Endometrial microvascular endothelial cells (primary cell): ENCODE measurements at regions not wholly inside any gene's neighbourhood (a gene's known extent, or its start where the extent isn't known, plus 50 kb on each side); places are given as distances from the start of the nearest gene placed in this dataset.

Experiments used
- in situ Hi-C: cut with HindIII; loops from 2 replicates; pipeline ENCODE4 v1.10.0; 2017; ENCODE audit warnings: low sequenced_read_pairs, low pct_unique_long_range_greater_than_20kb; ENCODE audit errors: inconsistent ontology term

- in situ Hi-C loops: no loop called here
Measured at GRCh38 chr3:64983583-64984359, 296.0 kb upstream of the ADAMTS9 start.

DNA sequence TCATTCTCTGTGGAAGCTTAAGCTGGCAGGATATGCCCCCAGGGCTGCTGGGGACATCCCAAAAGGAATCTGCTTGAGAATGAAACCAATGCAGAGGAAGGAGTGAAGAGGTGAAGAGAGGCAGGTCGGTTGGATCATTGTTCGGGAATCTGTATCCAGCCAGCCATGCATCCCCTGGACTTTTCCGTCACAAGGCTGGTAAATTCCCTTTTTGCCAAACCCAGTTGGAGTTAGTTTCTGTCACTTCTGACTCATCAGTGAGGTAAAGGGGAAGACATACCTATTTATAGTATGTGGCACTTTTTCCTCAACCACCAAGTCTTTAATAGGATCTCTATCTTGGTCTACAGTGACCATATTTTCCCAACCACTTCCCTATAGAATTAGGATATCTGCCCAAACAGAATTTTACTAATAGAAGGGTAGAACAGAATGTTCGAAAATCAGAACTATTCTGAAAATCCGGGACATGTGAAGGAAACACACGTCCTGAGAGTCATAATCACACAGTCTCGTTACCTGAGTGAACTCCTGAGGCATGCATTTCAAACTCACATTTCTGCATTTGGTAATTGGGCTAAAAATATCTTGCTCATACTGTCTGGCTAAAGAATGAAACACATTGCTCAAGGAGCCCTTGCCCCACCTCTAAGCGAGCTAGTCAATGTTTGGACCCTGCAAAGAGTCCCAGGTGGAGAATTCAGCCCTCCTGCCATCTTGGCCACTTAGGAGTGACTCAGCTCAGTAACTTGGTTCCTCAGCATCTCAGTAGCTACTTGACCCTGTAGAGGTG is 289.7 kb upstream of the ADAMTS9 start:
- in situ Hi-C loops: no loop called here

- in situ Hi-C loops: no loop called here
Measured at GRCh38 chr3:64976456-64976855, 288.7 kb upstream of the ADAMTS9 start.

GRCh38 chr3:64975147-64975546 is 287.3 kb upstream of the ADAMTS9 start:
- in situ Hi-C loops: no loop called here

- in situ Hi-C loops: no loop called here
Measured at GRCh38 chr3:64974401-64974800, 286.6 kb upstream of the ADAMTS9 start.

GRCh38 chr3:64972793-64973192 is 285.0 kb upstream of the ADAMTS9 start:
- in situ Hi-C loops: no loop called here

GRCh38 chr3:64971602-64972001 is 283.8 kb upstream of the ADAMTS9 start:
- in situ Hi-C loops: no loop called here

DNA sequence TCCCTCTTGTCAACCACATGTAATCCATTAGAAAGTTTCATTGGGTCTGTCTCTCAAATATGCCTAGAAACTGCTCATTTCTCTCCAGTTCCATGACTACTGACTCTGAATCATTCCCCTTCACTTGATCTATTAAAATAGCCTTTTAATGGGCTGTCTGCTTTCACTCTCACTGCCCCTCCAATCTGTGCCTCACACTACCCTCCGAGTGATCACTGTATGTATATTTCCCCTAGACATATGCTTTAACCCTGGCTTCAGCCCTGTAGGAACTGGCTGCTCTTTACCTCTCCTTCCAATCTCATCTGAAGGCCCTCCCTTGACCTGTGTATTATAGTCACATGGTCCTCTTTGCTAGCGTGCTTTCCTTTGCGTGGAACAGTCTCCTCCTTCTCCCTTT is 282.8 kb upstream of the ADAMTS9 start:
- in situ Hi-C loops: no loop called here

DNA sequence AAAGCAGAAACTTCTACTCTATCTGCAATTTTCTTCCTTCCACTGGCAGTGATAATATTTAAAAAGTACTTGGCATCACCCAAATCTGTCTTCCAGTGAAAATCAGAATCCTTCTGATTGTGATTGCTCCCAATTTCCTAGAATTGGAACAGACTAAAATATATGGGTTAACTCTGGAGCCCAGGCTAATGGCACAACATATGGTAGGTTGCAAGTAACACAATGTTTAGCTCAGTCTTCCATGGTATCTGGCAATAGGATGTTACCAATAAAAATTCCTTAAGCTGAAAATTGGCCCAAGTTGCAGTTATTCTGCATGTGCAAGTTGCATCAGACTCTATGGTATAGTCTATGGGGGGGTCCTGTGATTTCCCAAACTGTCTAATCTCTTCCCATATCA is 273.5 kb upstream of the ADAMTS9 start:
- in situ Hi-C loops: no loop called here

GRCh38 chr3:64958199-64958843 is 270.5 kb upstream of the ADAMTS9 start:
- in situ Hi-C loops: no loop called here

DNA sequence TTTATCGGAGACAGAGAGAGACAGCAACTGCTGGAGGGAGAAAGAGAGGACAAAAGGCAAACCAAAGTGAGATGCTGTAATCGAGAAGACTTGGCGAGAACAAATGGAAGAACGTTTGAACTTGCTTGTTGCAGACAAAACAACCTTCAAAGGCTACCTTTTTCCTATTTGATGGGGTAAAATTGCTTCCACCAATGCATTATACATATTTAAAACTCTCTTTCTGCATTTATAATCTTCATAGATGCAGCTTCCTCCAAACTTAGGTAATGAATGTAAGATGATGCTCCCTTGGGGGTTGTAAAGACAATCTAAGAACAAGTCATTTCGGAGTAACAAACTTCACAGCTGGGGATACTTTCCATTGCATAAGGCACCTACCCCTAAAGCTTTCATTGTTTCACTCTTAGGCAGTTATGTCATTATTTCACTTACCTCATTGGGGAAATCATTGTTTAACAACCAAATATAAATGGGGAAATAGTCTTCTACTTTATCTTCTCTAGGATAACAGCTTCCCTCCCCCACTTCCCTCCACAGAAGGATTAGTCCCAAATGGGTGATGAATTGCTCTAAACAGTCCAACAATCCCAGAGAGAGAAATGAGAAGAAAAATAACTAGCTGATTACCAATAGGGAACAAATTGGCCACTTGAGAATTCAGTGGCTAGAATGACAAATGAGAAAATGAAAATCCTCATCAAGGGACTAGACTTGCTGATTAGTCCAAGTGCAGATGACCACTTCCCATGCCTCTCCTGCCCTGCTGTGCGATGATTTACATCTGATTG is 269.8 kb upstream of the ADAMTS9 start:
- in situ Hi-C loops: no loop called here

- in situ Hi-C loops: no loop called here
Measured at GRCh38 chr3:64956711-64957325, 269.0 kb upstream of the ADAMTS9 start.

GRCh38 chr3:64954995-64955636 is 267.3 kb upstream of the ADAMTS9 start:
- in situ Hi-C loops: no loop called here

DNA sequence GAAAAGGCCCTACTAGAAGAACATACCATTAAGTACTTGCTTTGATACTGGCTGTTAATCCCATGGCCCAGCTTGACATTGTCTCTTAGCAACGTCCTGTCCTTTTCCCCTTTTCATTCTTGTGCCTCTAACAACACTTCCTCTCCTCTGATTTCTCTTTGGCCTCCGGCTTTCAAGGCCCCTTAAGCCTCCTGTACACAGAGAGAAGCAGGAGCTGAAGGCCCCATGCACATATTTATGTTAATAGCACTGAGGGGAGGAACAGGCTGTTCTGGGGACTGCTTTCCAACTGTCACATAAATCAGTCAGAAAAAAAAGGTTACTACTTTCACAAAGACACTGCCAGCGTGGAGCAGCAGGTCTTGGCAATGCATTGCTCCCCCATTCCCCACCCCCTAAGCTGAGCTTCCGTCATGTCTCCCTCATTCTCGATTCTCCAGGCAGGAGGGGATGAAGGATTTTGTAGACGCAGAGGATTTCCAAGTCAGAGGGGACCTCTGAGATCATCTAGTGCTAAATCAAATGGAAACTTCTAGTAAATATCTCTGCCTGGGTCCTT is 257.4 kb upstream of the ADAMTS9 start:
- in situ Hi-C loops: no loop called here

- in situ Hi-C loops: no loop called here
Measured at GRCh38 chr3:64943866-64944265, 256.1 kb upstream of the ADAMTS9 start.

GRCh38 chr3:64940596-64941348 is 253.0 kb upstream of the ADAMTS9 start:
- in situ Hi-C loops: no loop called here

DNA sequence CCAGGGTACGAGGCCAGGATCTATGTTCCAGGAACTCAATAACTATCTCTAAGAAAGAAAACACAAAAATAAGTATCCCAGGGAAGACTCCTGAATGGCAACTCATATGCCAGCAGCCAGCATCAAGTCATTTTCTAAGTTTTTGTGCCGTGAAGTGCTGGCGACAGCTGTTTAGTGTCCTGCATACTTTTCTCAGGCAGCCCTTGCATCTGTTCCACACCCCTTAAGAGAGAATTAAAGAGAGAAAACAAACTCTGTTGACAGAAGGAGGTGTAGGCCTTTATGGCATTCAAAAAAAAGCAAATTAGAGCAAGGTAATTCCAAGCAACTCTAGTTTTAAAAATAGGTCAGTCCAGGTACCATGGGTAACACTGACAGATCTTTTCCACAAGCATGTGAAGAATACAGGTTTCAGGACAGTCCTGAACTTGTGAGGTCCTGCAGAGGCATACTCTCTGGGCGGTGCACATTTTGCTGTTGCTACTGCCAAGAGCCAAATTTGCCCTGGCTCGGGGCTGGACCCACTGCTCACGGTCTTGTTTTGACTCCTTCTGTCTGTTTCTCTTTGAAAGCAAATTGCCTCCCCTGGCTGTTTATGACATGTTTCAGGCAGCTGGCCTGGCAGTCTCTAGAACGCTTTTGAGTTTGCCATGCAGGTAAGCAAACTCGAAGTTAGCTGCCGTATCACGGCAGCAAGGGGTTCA is 252.1 kb upstream of the ADAMTS9 start:
- in situ Hi-C loops: no loop called here
